Neuronal stem cell (in vitro differentiated cells): ENCODE measurements at regions not wholly inside any gene's neighbourhood (a gene's known extent, or its start where the extent isn't known, plus 50 kb on each side); places are given as distances from the start of the nearest gene placed in this dataset.
A peak's percentile ranks its signal among the peaks of the same experiment; 100 is the strongest.

ENCODE experiments used
- DNase-seq: peaks from one replicate; pipeline ENCODE4 v3.0.0-alpha.2; 2013; ENCODE audit warnings: low spot score
- H2AFZ ChIP-seq: one replicate; pipeline ENCODE4 v1.6.1; 2013; ENCODE audit warnings: mild to moderate bottlenecking, low read length, inconsistent platforms
- H2AK5ac ChIP-seq: 2 replicates; pipeline ENCODE4 v1.6.1; 2013; ENCODE audit warnings: low read depth, mild to moderate bottlenecking, inconsistent platforms, low read length, moderate library complexity, mixed read lengths
- H2BK120ac ChIP-seq: 2 replicates; pipeline ENCODE4 v1.6.1; 2013; ENCODE audit warnings: low read depth, mild to moderate bottlenecking, inconsistent platforms, low read length, moderate library complexity, mixed read lengths
- H2BK12ac ChIP-seq: one replicate; pipeline ENCODE4 v1.6.1; 2013; ENCODE audit warnings: low read length, inconsistent platforms
- H2BK15ac ChIP-seq: 2 replicates; pipeline ENCODE4 v1.6.1; 2013; ENCODE audit warnings: mild to moderate bottlenecking, low read length, inconsistent platforms, mixed read lengths
- H2BK5ac ChIP-seq: one replicate; pipeline ENCODE4 v1.6.1; 2013; ENCODE audit warnings: inconsistent platforms, mild to moderate bottlenecking, low read length, moderate library complexity
- H3K14ac ChIP-seq: one replicate; pipeline ENCODE4 v1.6.1; 2013; ENCODE audit warnings: low read length, inconsistent platforms
- H3K18ac ChIP-seq: 2 replicates; pipeline ENCODE4 v1.6.1; 2013; ENCODE audit warnings: low read length, inconsistent platforms
- H3K23ac ChIP-seq: 2 replicates; pipeline ENCODE4 v1.6.1; 2013; ENCODE audit warnings: low read depth, mild to moderate bottlenecking, mixed read lengths, low read length, inconsistent platforms; ENCODE audit not compliant: poor library complexity
- H3K27ac ChIP-seq: replicated peaks from 3 replicates; pipeline ENCODE4 v1.5.1; 2013; ENCODE audit warnings: low read length, inconsistent platforms
- H3K27me3 ChIP-seq, 3 experiments: 2 replicates each; pipeline ENCODE4 v1.6.1; 2013; ENCODE audit warnings: low read length in 3 of 3, mild to moderate bottlenecking in 2 of 3, inconsistent platforms in 1 of 3, low read depth in 1 of 3, mixed read lengths in 1 of 3, moderate library complexity in 1 of 3; ENCODE audit not compliant: control insufficient read depth in 3 of 3, insufficient read depth in 3 of 3
- H3K36me3 ChIP-seq, 2 donors: replicated peaks in 1 of 2; 2 replicates each; pipeline ENCODE4 v1.6.1; 2013; ENCODE audit warnings: low read length in 2 of 2; ENCODE audit not compliant: control insufficient read depth in 2 of 2, insufficient read depth in 2 of 2
- H3K4ac ChIP-seq: 2 replicates; pipeline ENCODE4 v1.6.1; 2013; ENCODE audit warnings: inconsistent platforms, mild to moderate bottlenecking, low read length, moderate library complexity
- H3K4me1 ChIP-seq, 2 donors: 1 replicate in 1 of 2; 2 replicates in 1 of 2; pipeline ENCODE4 v1.6.1; 2013; ENCODE audit warnings: low read length in 2 of 2, low read depth in 1 of 2; ENCODE audit not compliant: control insufficient read depth in 2 of 2, insufficient read depth in 1 of 2
- H3K4me2 ChIP-seq: one replicate; pipeline ENCODE4 v1.6.1; 2013; ENCODE audit warnings: mild to moderate bottlenecking, low read length, inconsistent platforms; ENCODE audit not compliant: insufficient read depth, poor library complexity, severe bottlenecking
- H3K4me3 ChIP-seq, 2 donors: 2 replicates each; pipeline ENCODE4 v1.5.1; 2013; ENCODE audit warnings: low read length in 2 of 2, mild to moderate bottlenecking in 2 of 2, inconsistent platforms in 1 of 2, moderate library complexity in 1 of 2
- H3K79me1 ChIP-seq: one replicate; pipeline ENCODE4 v1.6.1; 2013; ENCODE audit warnings: low read depth, mild to moderate bottlenecking, inconsistent platforms, low read length, moderate library complexity
- H3K9ac ChIP-seq: one replicate; pipeline ENCODE4 v1.6.1; 2013; ENCODE audit warnings: mild to moderate bottlenecking, low read depth, low read length, inconsistent platforms; ENCODE audit not compliant: poor library complexity
- H3K9me3 ChIP-seq, 2 donors: replicated peaks in 1 of 2; 2 replicates each; pipeline versions ENCODE3 to v1.6.1; 2013; ENCODE audit warnings: low read length in 2 of 2, mild to moderate bottlenecking in 2 of 2, inconsistent platforms in 1 of 2, low read depth in 1 of 2, mixed read lengths in 1 of 2, moderate library complexity in 1 of 2; ENCODE audit not compliant: control insufficient read depth in 2 of 2, insufficient read depth in 1 of 2
- H4K8ac ChIP-seq: one replicate; pipeline ENCODE4 v1.6.1; 2013; ENCODE audit warnings: low read depth, mild to moderate bottlenecking, inconsistent platforms, low read length, moderate library complexity
- H4K91ac ChIP-seq: one replicate; pipeline ENCODE4 v1.6.1; 2013; ENCODE audit warnings: low read length, low read depth, mild to moderate bottlenecking, inconsistent platforms; ENCODE audit not compliant: poor library complexity
- WGBS, 2 donors: extraction: QIAGEN DNeasy Blood & Tissue Kit; methylation state at CpG; one replicate each; pipeline ENCODE4 v1.1.7; 2013; ENCODE audit warnings: missing lambda C conversion rate in 2 of 2, mixed read lengths in 1 of 2; ENCODE audit not compliant: insufficient read length in 2 of 2, insufficient replicate concordance in 1 of 2; ENCODE audit errors: extremely low coverage in 2 of 2; 5-methylcytosine and 5-hydroxymethylcytosine counted together

- H3K4me3 ChIP-seq = no peak overlapping the region
- no peak for DNase-seq
- no peak overlapping the region for H2BK120ac ChIP-seq
- no peaks in the 10 kb centered on the region for H3K79me1 ChIP-seq
- H4K91ac ChIP-seq = no peak overlapping the region
- H3K4me2 ChIP-seq = no peak overlapping the region
- H3K27me3 ChIP-seq = no peaks in the 10 kb centered on the region
- peaks cover 7 to 13% of the 10 kb centered on the region in 2 donors for H3K4me1 ChIP-seq
- H2BK5ac ChIP-seq = no peak overlapping the region
- no peak overlapping the region for H2BK12ac ChIP-seq
- no peak overlapping the region for H2BK15ac ChIP-seq
- no peaks in the 10 kb centered on the region for H3K36me3 ChIP-seq
- H2AFZ ChIP-seq = no peak overlapping the region
- H3K27ac ChIP-seq = no peak overlapping the region
- WGBS, 2 donors = no CpG with 5 or more reads among the region's 1 CpG
- H3K9ac ChIP-seq = no peak overlapping the region
- no peak overlapping the region for H4K8ac ChIP-seq
- no peak overlapping the region for H2AK5ac ChIP-seq
- no peak overlapping the region for H3K23ac ChIP-seq
- H3K4ac ChIP-seq = no peak overlapping the region
- H3K14ac ChIP-seq = no peak overlapping the region
- H3K9me3 ChIP-seq = peaks cover 4 to 6% of the 10 kb centered on the region in 2 donors
- no peak overlapping the region for H3K18ac ChIP-seq
These were observed 62.1 kb upstream of the CTLA4 start for GRCh38 chr2:203805486-203805838.

- Histone ChIP-seq H3K9me3 (peaks cover 4 to 6% of the 10 kb centered on the region in 2 donors), H4K8ac (no peak overlapping the region), H2BK5ac (no peak overlapping the region), H4K91ac (no peak overlapping the region), H2BK120ac (no peak overlapping the region), H3K36me3 (no peaks in the 10 kb centered on the region), H3K79me1 (no peaks in the 10 kb centered on the region), H2AK5ac (no peak overlapping the region), H3K23ac (no peak overlapping the region), H2AFZ (no peak overlapping the region), H3K4ac (no peak overlapping the region), H3K4me1 (peaks cover 8 to 17% of the 10 kb centered on the region in 2 donors), H3K4me2 (no peak overlapping the region), H3K14ac (no peak overlapping the region), H3K18ac (no peak overlapping the region), H3K27ac (no peak overlapping the region), H2BK15ac (no peak overlapping the region), H2BK12ac (no peak overlapping the region), H3K4me3 (no peak overlapping the region), H3K9ac (no peak overlapping the region), H3K27me3 (no peaks in the 10 kb centered on the region)
- no peak for DNase-seq
- no CpG with 5 or more reads among the region's 1 CpG for WGBS, 2 donors
These were observed 60.8 kb upstream of the CTLA4 start for GRCh38 chr2:203806761-203807160.

DNA sequence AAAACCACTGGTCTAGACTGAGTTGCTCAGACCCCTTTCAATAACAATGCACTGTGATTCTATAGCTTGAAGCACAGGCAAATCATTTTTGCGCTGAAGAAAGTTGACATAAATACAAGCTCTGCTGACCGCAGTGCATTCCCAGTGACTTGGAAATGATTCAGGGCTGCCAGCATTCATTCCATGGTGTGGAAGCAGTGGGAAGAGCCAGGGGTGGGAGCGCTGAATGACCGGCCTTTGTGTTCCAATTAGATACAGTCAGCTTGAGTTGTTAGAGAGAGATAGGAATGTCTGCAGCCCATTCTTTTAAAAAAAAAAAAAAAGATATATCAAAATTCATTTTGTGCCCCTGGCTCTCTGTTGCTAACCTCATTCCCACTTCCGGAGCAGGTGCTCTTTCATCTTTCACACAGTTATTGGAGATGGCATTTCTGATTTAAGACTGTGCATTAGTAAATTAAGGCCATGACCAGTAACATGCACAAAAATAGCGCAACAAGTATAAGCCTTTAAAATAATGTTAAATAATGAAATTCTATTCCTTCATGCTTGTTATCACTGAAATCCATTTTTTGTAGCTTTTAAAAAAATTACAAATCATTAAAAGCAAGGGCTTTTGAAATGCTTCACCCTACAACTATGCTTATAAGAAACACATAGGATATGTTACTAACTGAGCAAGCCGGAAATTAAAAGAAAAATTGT, 59.4 kb upstream of the CTLA4 start:
- WGBS, 2 donors = no CpG with 5 or more reads among the region's 7 CpGs
- H3K36me3 ChIP-seq = no peaks in the 10 kb centered on the region
- H2BK12ac ChIP-seq = no peak overlapping the region
- H3K14ac ChIP-seq = no peak overlapping the region
- peak overlapping the region; percentile 45 for H3K4me2 ChIP-seq
- peak overlapping the region; percentile 80 for H3K18ac ChIP-seq
- H3K4me1 ChIP-seq = peaks cover 8 to 17% of the 10 kb centered on the region in 2 donors
- no peaks in the 10 kb centered on the region for H3K79me1 ChIP-seq
- peak; percentile 75 for DNase-seq
- H3K4me3 ChIP-seq = no peak overlapping the region
- H3K9me3 ChIP-seq = peaks cover 4 to 6% of the 10 kb centered on the region in 2 donors
- no peak overlapping the region for H3K4ac ChIP-seq
- H2BK120ac ChIP-seq = no peak overlapping the region
- H2AFZ ChIP-seq = peak overlapping the region; percentile 76
- H3K27me3 ChIP-seq = no peaks in the 10 kb centered on the region
- H4K8ac ChIP-seq = no peak overlapping the region
- no peak overlapping the region for H2BK5ac ChIP-seq
- H2BK15ac ChIP-seq = no peak overlapping the region
- H2AK5ac ChIP-seq = no peak overlapping the region
- H3K9ac ChIP-seq = no peak overlapping the region
- no peak overlapping the region for H3K23ac ChIP-seq
- no peak overlapping the region for H4K91ac ChIP-seq
- peak overlapping the region; percentile 86 for H3K27ac ChIP-seq

- Histone ChIP-seq H3K27me3 (no peaks in the 10 kb centered on the region), H3K9ac (no peak overlapping the region), H3K14ac (no peak overlapping the region), H3K36me3 (no peaks in the 10 kb centered on the region), H2AFZ (peak overlapping the region; percentile 63), H2BK15ac (no peak overlapping the region), H2BK12ac (no peak overlapping the region), H3K4me2 (no peak overlapping the region), H3K27ac (no peak overlapping the region), H4K91ac (no peak overlapping the region), H3K18ac (no peak overlapping the region), H2BK5ac (no peak overlapping the region), H3K4ac (no peak overlapping the region), H3K4me1 (peaks cover 8 to 17% of the 10 kb centered on the region in 2 donors), H3K4me3 (no peak overlapping the region), H2AK5ac (no peak overlapping the region), H3K79me1 (no peaks in the 10 kb centered on the region), H2BK120ac (no peak overlapping the region), H3K23ac (no peak overlapping the region), H4K8ac (no peak overlapping the region), H3K9me3 (peaks cover 1 to 6% of the 10 kb centered on the region in 2 donors)
- WGBS, 2 donors = no CpG with 5 or more reads among the region's 2 CpGs
- peak; percentile 29 for DNase-seq
These were observed 58.5 kb upstream of the CTLA4 start for GRCh38 chr2:203809084-203809521.
